K562 (cell line): ENCODE measurements at regions not wholly inside any gene's neighbourhood (a gene's known extent, or its start where the extent isn't known, plus 50 kb on each side); places are given as distances from the start of the nearest gene placed in this dataset.

Experiments used
- ATAC-seq: fragments of 200-7000 bp; cut with Tn5 transposase; 3 replicates; pipeline ENCODE4 v1.9.1; 2020; ENCODE audit warnings: moderate library complexity
- BruUV-seq: library from RNA; stranded (reverse); fragments of 400-500 nt; replicated peaks from 2 replicates; lab custom pipeline; 2021; lab: Mats Ljungman, UMichigan
- CTCF ChIA-PET: fragments of 300-600 bp; formaldehyde crosslinking; extraction: SDS; loops from one replicate; lab custom pipeline; 2021; ENCODE audit warnings: low intra/inter-chr PET ratio; lab: Yijun Ruan, JAX
- POLR2A ChIA-PET: fragments of 300-600, 350-650 bp; sonication (Branson Sonifier 250); formaldehyde crosslinking; extraction: SDS; loops from one replicate; lab custom pipeline; 2021; ENCODE audit warnings: antibody characterized with exemption, inconsistent platforms; lab: Yijun Ruan, JAX
- DNase-seq, 4 experiments: peaks; one replicate each; pipeline versions ENCODE4 v3.0.0 to v3.0.0-alpha.2; 2011 to 2018; ENCODE audit warnings: low spot score in 3 of 4, mixed read lengths in 3 of 4; ENCODE audit errors: extremely low read depth in 1 of 4
- FAIRE-seq: peaks from 2 replicates; lab custom pipeline; 2011; peaks lifted over from hg19 to GRCh38; lab: Jason Lieb, UNC
- H2AFZ ChIP-seq: 2 replicates; pipeline ENCODE4 v1.6.0; 2011; ENCODE audit warnings: low read depth, low read length, control low read depth, inconsistent platforms
- H3K27ac ChIP-seq: fragments of 200-600 bp; 3 replicates; pipeline ENCODE4 v1.8.0; 2011; ENCODE audit warnings: low read depth, mild to moderate bottlenecking, control low read depth, inconsistent platforms, low read length, moderate library complexity, mixed read lengths; ENCODE audit errors: extremely low read depth
- H3K27me3 ChIP-seq, 2 experiments: fragments of 300-600 bp in 1 of 2; 2 replicates in 1 of 2; 3 replicates in 1 of 2; pipeline versions ENCODE4 v1.6.0 to v1.8.0; 2011; ENCODE audit warnings: inconsistent platforms in 2 of 2, low read length in 2 of 2, mild to moderate bottlenecking in 1 of 2, mixed read lengths in 1 of 2, moderate library complexity in 1 of 2; ENCODE audit not compliant: control insufficient read depth in 2 of 2, insufficient read depth in 2 of 2
- H3K36me3 ChIP-seq: fragments of 300-600 bp; 3 replicates; pipeline ENCODE4 v1.8.0; 2011; ENCODE audit warnings: mild to moderate bottlenecking, low read length, inconsistent platforms; ENCODE audit not compliant: control insufficient read depth, insufficient read depth
- H3K4me1 ChIP-seq, 2 experiments: fragments of 200-600 bp in 1 of 2; replicated peaks in 1 of 2; 2 replicates in 1 of 2; 3 replicates in 1 of 2; pipeline versions ENCODE4 v1.5.1 to v1.8.0; 2011; ENCODE audit warnings: inconsistent platforms in 2 of 2, low read length in 2 of 2, mild to moderate bottlenecking in 1 of 2, mixed read lengths in 1 of 2, moderate library complexity in 1 of 2; ENCODE audit not compliant: control insufficient read depth in 2 of 2, insufficient read depth in 2 of 2
- H3K4me2 ChIP-seq: 2 replicates; pipeline ENCODE4 v1.6.1; 2011; ENCODE audit warnings: low read length, control low read depth, inconsistent platforms, mixed read lengths; ENCODE audit not compliant: insufficient read depth
- H3K4me3 ChIP-seq: fragments of 200-600 bp; sonication (generic), shearing (Covaris generic); 2 replicates; pipeline ENCODE4 v1.5.1; 2016; ENCODE audit warnings: control low read depth, inconsistent platforms
- H3K79me2 ChIP-seq: fragments of 200-600 bp; 3 replicates; pipeline ENCODE4 v1.8.0; 2011; ENCODE audit warnings: low read length, inconsistent platforms; ENCODE audit not compliant: control insufficient read depth, insufficient read depth
- H3K9ac ChIP-seq, 2 experiments: 2 replicates each; pipeline versions ENCODE4 v1.6.0 to v1.6.1; 2011; ENCODE audit warnings: low read depth in 2 of 2, low read length in 2 of 2, control low read depth in 1 of 2, inconsistent platforms in 1 of 2, mild to moderate bottlenecking in 1 of 2, mixed read lengths in 1 of 2; ENCODE audit not compliant: insufficient read depth in 1 of 2
- H3K9me1 ChIP-seq: one replicate; pipeline ENCODE4 v1.6.0; 2011; ENCODE audit warnings: inconsistent platforms, mild to moderate bottlenecking, low read length, moderate library complexity; ENCODE audit not compliant: control insufficient read depth, insufficient read depth
- H3K9me3 ChIP-seq: replicated peaks from 2 replicates; pipeline ENCODE4 v1.5.1; 2011; ENCODE audit warnings: low read depth, low read length, inconsistent platforms; ENCODE audit not compliant: control insufficient read depth, insufficient read depth
- H4K20me1 ChIP-seq: replicated peaks from 2 replicates; pipeline ENCODE4 v1.6.1; 2011; ENCODE audit warnings: low read length, inconsistent platforms, mixed read lengths; ENCODE audit not compliant: control insufficient read depth, insufficient read depth
- BCL6 ChIP-seq: fragments of 250-450 bp; sonication (Bioruptor Pico); IDR thresholded peaks from 2 replicates; pipeline ENCODE4 v1.4.0; 2020
- CBX1 ChIP-seq: sonication (generic); IDR thresholded peaks from 2 replicates; pipeline ENCODE4 v1.6.1; 2016; ENCODE audit warnings: antibody characterized with exemption, low read depth, mild to moderate bottlenecking
- CREB1 ChIP-seq, 2 experiments: sonication (generic) in 1 of 2; formaldehyde crosslinking in 1 of 2; IDR thresholded peaks; 2 replicates each; pipeline versions ENCODE4 v1.6.1 to v1.8.0; 2012 to 2022; ENCODE audit warnings: inconsistent platforms in 1 of 2, mild to moderate bottlenecking in 1 of 2, missing genetic modification reagents in 1 of 2, moderate library complexity in 1 of 2
- CTCFL ChIP-seq: IDR thresholded peaks from 2 replicates; pipeline ENCODE4 v1.6.1; 2011; ENCODE audit warnings: borderline replicate concordance, low read depth, mild to moderate bottlenecking, moderate library complexity, low read length; ENCODE audit not compliant: insufficient read depth, poor library complexity, severe bottlenecking
- ETS2 ChIP-seq: IDR thresholded peaks from 2 replicates; pipeline ENCODE4 v1.6.1; 2016; ENCODE audit warnings: borderline replicate concordance, missing genetic modification characterization, mild to moderate bottlenecking, moderate library complexity, missing compliant biosample characterization; ENCODE audit not compliant: poor library complexity, severe bottlenecking
- FOXJ2 ChIP-seq: fragments of 200-800 bp; sonication (Bioruptor generic); IDR thresholded peaks from 2 replicates; pipeline ENCODE4 v1.6.1; 2016; ENCODE audit warnings: missing genetic modification characterization, missing compliant biosample characterization
- GTF2F1 ChIP-seq: IDR thresholded peaks from 2 replicates; pipeline ENCODE4 v1.6.1; 2011; ENCODE audit warnings: low read depth, low read length, improper control_type of control experiment
- HNRNPK ChIP-seq: fragments of 200-400 bp; formaldehyde crosslinking; IDR thresholded peaks from one replicate; pipeline ENCODE4 v1.6.1; 2018; ENCODE audit warnings: mild to moderate bottlenecking, low read depth, low read length; ENCODE audit not compliant: poor library complexity, severe bottlenecking
- JUN ChIP-seq, 2 experiments: sonication (generic) in 1 of 2; formaldehyde crosslinking in 1 of 2; IDR thresholded peaks; 2 replicates each; pipeline versions ENCODE4 v1.6.1 to v1.8.0; 2012 to 2022; ENCODE audit warnings: borderline replicate concordance in 2 of 2, mild to moderate bottlenecking in 2 of 2, improper control_type of control experiment in 1 of 2, low read depth in 1 of 2, low read length in 1 of 2, missing genetic modification reagents in 1 of 2
- KLF16 ChIP-seq: IDR thresholded peaks from 2 replicates; pipeline ENCODE4 v1.6.1; 2016; ENCODE audit warnings: antibody characterized with exemption
- ZNF140 ChIP-seq: fragments of 250-450 bp; sonication (Bioruptor Pico); IDR thresholded peaks from 2 replicates; pipeline ENCODE4 v1.8.0; 2021; ENCODE audit warnings: moderate library complexity, mild to moderate bottlenecking, inconsistent platforms
- ZNF696 ChIP-seq: fragments of 250-450 bp; sonication (Bioruptor Pico); conservative IDR thresholded peaks from 2 replicates; pipeline ENCODE4 v1.4.0; 2020; ENCODE audit warnings: mild to moderate bottlenecking, moderate library complexity
- ZNF707 ChIP-seq: fragments of 250-450 bp; sonication (Bioruptor Pico); conservative IDR thresholded peaks from 2 replicates; pipeline ENCODE4 v1.8.0; 2022; ENCODE audit warnings: inconsistent platforms, mild to moderate bottlenecking, moderate library complexity
- ZNF75A ChIP-seq: fragments of 450-650 bp; formaldehyde crosslinking; IDR thresholded peaks from 2 replicates; pipeline ENCODE4 v1.4.0; 2020; ENCODE audit warnings: mild to moderate bottlenecking
- WGBS: fragments of 100-300 bp; shearing (Covaris generic); methylation state at CpG from one replicate; pipeline ENCODE4 v1.1.6; 2016; ENCODE audit warnings: low coverage, mixed read lengths; ENCODE audit not compliant: insufficient coverage; ENCODE audit errors: missing lambda C conversion rate; 5-methylcytosine and 5-hydroxymethylcytosine counted together
- in situ Hi-C: fragments of 300-500 bp; cut with MboI; formaldehyde crosslinking; loops from 4 replicates; pipeline ENCODE4 v1.15.0; 2018; ENCODE audit warnings: inconsistent platforms, mixed read lengths
- intact Hi-C: fragments of 100-400 bp; cut with micrococcal nuclease; formaldehyde crosslinking; loops from 2 replicates; pipeline ENCODE4 v1.14.2; 2022

- no peak for DNase-seq
- ATAC-seq = no peak
- no peak overlapping the region for H2AFZ ChIP-seq
- H3K9me1 ChIP-seq = no peaks in the 10 kb centered on the region
- no peak overlapping the region for H3K4me2 ChIP-seq
- in situ Hi-C loops = no loop called here
- intact Hi-C loops = no loop called here
- no peak overlapping the region for H3K9ac ChIP-seq
- POLR2A ChIA-PET = no interaction called here
- H4K20me1 ChIP-seq = no peaks in the 10 kb centered on the region
- 0% methylated on average over 1 of the region's 1 CpG for WGBS
- no peak overlapping the region for H3K27ac ChIP-seq
- no TSS peak for BruUV-seq
- H3K9me3 ChIP-seq = no peaks in the 10 kb centered on the region
- H3K27me3 ChIP-seq = no peaks in the 10 kb centered on the region
- TF ChIP-seq KLF16 (no peak), CBX1 (no peak), BCL6 (CRISPR knock-in tag) (no peak), ZNF696 (CRISPR knock-in tag) (no peak), ZNF75A (CRISPR knock-in tag) (no peak), HNRNPK (no peak), ZNF707 (no peak), CREB1 (IDR thresholded peaks at IDR 0.05) (no peak), CREB1 (CRISPR knock-in tag; IDR thresholded peaks at IDR 0.05) (no peak), CTCFL (no peak), GTF2F1 (no peak), ETS2 (tag) (no peak), FOXJ2 (no peak), ZNF140 (CRISPR knock-in tag) (no peak), JUN (IDR thresholded peaks at IDR 0.05; ENCODE audit: borderline replicate concordance, low read depth, low read length) (no peak), JUN (CRISPR knock-in tag; IDR thresholded peaks at IDR 0.05; ENCODE audit: borderline replicate concordance) (no peak)
- H3K4me1 ChIP-seq = no peaks in the 10 kb centered on the region
- no peak for FAIRE-seq
- no peak overlapping the region for H3K4me3 ChIP-seq
- no peaks in the 10 kb centered on the region for H3K79me2 ChIP-seq
- CTCF ChIA-PET = no interaction called here
- H3K36me3 ChIP-seq = no peaks in the 10 kb centered on the region
Observed at GRCh38 chr5:118139361-118139760, 849.0 kb downstream of the DTWD2 start.
